ENCODE measurements at regions not wholly inside any gene's neighbourhood (a gene's known extent, or its start where the extent isn't known, plus 50 kb on each side); places are given as distances from the start of the nearest gene placed in this dataset.

- no peak for TF ChIP-seq TRIM28 (IDR thresholded peaks at IDR 0.05; ENCODE audit: borderline replicate concordance, low read length)
- TF ChIP-seq ZNF747 (tag by site-specific recombination; IDR thresholded peaks at IDR 0.05), result no peak
- TF ChIP-seq ZNF174 (tag by site-specific recombination; IDR thresholded peaks at IDR 0.05), result no peak
- no peak for TF ChIP-seq CTCF (tag by site-specific recombination; IDR thresholded peaks at IDR 0.05)
- TF ChIP-seq ZNF629 (tag by site-specific recombination; IDR thresholded peaks at IDR 0.05), result no peak
- no peak for TF ChIP-seq ZNF311 (tag by site-specific recombination; IDR thresholded peaks at IDR 0.05; ENCODE audit: borderline replicate concordance)
- no peak for TF ChIP-seq ZEB2 (tag by site-specific recombination; IDR thresholded peaks at IDR 0.05)
- no peak for TF ChIP-seq TCF7L2 (IDR thresholded peaks at IDR 0.05; ENCODE audit: borderline replicate concordance, low read depth, low read length)
- TF ChIP-seq PATZ1 (tag by site-specific recombination; IDR thresholded peaks at IDR 0.05), result no peak
Observed at GRCh38 chr7:49172639-49173038, 248.3 kb downstream of the CDC14C start.

All from HEK293 (cell line).